ENCODE measurements at regions not wholly inside any gene's neighbourhood (a gene's known extent, or its start where the extent isn't known, plus 50 kb on each side); places are given as distances from the start of the nearest gene placed in this dataset.

DNA sequence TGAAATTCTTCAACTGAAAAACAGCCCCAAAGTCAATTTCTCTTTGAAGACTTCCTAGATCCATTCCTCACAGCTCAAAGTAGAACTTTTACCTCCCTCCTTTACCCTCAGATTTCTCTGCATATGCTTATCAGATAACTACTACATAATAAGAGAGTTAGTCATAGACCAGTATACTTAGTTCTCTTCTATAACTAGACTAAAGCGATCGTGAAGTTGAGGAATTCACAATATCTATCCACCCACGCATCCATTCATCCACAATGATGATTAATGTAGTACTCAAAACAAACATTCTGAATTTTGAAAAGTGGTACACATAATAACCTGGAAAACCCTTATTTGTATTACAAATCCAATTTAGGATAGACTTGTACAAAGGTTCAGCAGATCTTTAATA, 800.9 kb upstream of the TENM4 start:
- TF ChIP-seq, protein P1, sequence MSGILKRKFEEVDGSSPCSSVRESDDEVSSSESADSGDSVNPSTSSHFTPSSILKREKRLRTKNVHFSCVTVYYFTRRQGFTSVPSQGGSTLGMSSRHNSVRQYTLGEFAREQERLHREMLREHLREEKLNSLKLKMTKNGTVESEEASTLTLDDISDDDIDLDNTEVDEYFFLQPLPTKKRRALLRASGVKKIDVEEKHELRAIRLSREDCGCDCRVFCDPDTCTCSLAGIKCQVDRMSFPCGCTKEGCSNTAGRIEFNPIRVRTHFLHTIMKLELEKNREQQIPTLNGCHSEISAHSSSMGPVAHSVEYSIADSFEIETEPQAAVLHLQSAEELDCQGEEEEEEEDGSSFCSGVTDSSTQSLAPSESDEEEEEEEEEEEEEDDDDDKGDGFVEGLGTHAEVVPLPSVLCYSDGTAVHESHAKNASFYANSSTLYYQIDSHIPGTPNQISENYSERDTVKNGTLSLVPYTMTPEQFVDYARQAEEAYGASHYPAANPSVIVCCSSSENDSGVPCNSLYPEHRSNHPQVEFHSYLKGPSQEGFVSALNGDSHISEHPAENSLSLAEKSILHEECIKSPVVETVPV (CRISPR knock-in tag; IDR thresholded peaks at IDR 0.05) = no peak
- TF ChIP-seq OSR1 (CRISPR knock-in tag; IDR thresholded peaks at IDR 0.05) (no peak), TOX (CRISPR knock-in tag; IDR thresholded peaks at IDR 0.05; ENCODE audit: borderline replicate concordance) (no peak), ZNF8 (CRISPR knock-in tag; IDR thresholded peaks at IDR 0.05) (no peak), TCF4 (CRISPR knock-in tag; IDR thresholded peaks at IDR 0.05; ENCODE audit: borderline replicate concordance) (no peak)
- ATAC-seq = no peak

DNA sequence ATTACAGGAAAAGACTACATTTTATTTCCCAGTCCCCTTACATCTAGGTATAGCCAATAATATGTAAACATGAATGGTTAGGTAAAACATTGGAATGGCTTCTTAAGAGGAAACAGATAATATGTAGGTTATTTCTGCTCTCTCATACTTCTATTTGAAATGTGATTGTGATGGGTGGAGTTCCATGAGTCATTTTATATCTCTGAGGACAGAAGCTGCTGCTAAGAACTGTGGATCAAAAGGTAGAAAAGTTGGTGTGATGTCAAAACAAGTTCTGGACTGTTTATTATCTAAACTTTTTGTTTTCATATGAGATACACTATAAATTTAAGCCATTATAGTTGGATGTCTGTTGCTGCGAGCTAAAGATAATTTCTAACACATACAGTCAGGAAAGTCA, 799.4 kb upstream of the TENM4 start:
- no peak for ATAC-seq
- no peak for TF ChIP-seq SNAI2 (CRISPR knock-in tag; IDR thresholded peaks at IDR 0.05)
- TF ChIP-seq ESRRG (CRISPR knock-in tag; IDR thresholded peaks at IDR 0.05) = no peak
- TF ChIP-seq, protein P2, sequence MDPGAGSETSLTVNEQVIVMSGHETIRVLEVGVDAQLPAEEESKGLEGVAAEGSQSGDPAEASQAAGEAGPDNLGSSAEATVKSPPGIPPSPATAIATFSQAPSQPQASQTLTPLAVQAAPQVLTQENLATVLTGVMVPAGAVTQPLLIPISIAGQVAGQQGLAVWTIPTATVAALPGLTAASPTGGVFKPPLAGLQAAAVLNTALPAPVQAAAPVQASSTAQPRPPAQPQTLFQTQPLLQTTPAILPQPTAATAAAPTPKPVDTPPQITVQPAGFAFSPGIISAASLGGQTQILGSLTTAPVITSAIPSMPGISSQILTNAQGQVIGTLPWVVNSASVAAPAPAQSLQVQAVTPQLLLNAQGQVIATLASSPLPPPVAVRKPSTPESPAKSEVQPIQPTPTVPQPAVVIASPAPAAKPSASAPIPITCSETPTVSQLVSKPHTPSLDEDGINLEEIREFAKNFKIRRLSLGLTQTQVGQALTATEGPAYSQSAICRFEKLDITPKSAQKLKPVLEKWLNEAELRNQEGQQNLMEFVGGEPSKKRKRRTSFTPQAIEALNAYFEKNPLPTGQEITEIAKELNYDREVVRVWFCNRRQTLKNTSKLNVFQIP (CRISPR knock-in tag; IDR thresholded peaks at IDR 0.05; ENCODE audit: borderline replicate concordance, low read depth) = no peak
- no peak for TF ChIP-seq OSR1 (CRISPR knock-in tag; IDR thresholded peaks at IDR 0.05)
- TF ChIP-seq ARNTL (CRISPR knock-in tag; IDR thresholded peaks at IDR 0.05; ENCODE audit: borderline replicate concordance, low read depth) = no peak

DNA sequence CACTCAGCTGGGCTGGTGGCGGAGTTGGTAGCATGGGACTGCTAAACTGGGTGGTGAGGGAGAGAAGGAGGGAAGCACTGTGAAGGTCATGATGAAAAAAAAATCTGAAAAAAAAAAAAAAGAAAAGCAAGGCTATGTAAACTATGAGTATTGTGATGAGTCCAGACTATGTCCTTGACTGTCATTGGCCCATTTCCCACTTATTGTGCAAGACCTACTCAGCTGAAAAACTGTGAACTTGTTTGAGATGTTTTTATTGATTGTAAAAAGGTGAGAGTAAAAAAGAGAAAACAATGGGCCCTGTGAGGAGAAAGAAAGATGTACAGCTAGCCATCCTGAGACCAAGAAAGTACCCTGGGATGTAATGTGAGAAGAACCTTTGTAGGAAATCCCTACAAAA, 798.4 kb upstream of the TENM4 start:
- no peak for ATAC-seq
- TF ChIP-seq ZNF70 (CRISPR knock-in tag; IDR thresholded peaks at IDR 0.05) (no peak), ISL1 (CRISPR knock-in tag; IDR thresholded peaks at IDR 0.05) (no peak)
- TF ChIP-seq, protein P3, sequence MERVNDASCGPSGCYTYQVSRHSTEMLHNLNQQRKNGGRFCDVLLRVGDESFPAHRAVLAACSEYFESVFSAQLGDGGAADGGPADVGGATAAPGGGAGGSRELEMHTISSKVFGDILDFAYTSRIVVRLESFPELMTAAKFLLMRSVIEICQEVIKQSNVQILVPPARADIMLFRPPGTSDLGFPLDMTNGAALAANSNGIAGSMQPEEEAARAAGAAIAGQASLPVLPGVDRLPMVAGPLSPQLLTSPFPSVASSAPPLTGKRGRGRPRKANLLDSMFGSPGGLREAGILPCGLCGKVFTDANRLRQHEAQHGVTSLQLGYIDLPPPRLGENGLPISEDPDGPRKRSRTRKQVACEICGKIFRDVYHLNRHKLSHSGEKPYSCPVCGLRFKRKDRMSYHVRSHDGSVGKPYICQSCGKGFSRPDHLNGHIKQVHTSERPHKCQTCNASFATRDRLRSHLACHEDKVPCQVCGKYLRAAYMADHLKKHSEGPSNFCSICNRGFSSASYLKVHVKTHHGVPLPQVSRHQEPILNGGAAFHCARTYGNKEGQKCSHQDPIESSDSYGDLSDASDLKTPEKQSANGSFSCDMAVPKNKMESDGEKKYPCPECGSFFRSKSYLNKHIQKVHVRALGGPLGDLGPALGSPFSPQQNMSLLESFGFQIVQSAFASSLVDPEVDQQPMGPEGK (CRISPR knock-in tag; IDR thresholded peaks at IDR 0.05; ENCODE audit: borderline replicate concordance) = no peak

DNA sequence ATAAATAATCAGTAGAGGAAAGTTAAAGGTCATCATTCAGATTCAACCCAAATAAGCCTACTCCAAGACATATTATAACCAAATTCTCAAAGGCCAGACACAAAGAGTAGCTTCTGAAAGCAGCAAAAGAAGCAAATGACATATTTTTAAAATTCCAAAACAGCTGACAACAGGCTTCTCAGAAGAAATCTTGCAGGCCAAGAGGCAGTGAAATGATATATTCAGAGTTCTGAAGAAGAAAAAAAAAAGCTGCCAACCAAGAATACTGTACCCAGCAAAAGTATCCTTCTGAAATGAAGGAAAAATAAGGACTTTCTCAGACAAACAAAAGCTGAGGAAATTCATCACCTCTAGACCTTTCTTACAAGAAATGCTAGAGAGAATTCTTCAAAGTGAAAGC, 787.1 kb upstream of the TENM4 start:
- TF ChIP-seq RARB (CRISPR knock-in tag; IDR thresholded peaks at IDR 0.05) = no peak
- TF ChIP-seq, protein P3 (CRISPR knock-in tag; IDR thresholded peaks at IDR 0.05; ENCODE audit: borderline replicate concordance) = no peak
- TF ChIP-seq ZNF70 (CRISPR knock-in tag; IDR thresholded peaks at IDR 0.05) = no peak
- TF ChIP-seq TOX (CRISPR knock-in tag; IDR thresholded peaks at IDR 0.05; ENCODE audit: borderline replicate concordance) = no peak
- TF ChIP-seq ISL1 (CRISPR knock-in tag; IDR thresholded peaks at IDR 0.05) = no peak
- TF ChIP-seq PPARA (CRISPR knock-in tag; IDR thresholded peaks at IDR 0.05; ENCODE audit: borderline replicate concordance) = no peak
- TF ChIP-seq ARNTL (CRISPR knock-in tag; IDR thresholded peaks at IDR 0.05; ENCODE audit: borderline replicate concordance, low read depth) = no peak
- TF ChIP-seq, protein P2 (CRISPR knock-in tag; IDR thresholded peaks at IDR 0.05; ENCODE audit: borderline replicate concordance, low read depth) = no peak
- TF ChIP-seq, protein P4, sequence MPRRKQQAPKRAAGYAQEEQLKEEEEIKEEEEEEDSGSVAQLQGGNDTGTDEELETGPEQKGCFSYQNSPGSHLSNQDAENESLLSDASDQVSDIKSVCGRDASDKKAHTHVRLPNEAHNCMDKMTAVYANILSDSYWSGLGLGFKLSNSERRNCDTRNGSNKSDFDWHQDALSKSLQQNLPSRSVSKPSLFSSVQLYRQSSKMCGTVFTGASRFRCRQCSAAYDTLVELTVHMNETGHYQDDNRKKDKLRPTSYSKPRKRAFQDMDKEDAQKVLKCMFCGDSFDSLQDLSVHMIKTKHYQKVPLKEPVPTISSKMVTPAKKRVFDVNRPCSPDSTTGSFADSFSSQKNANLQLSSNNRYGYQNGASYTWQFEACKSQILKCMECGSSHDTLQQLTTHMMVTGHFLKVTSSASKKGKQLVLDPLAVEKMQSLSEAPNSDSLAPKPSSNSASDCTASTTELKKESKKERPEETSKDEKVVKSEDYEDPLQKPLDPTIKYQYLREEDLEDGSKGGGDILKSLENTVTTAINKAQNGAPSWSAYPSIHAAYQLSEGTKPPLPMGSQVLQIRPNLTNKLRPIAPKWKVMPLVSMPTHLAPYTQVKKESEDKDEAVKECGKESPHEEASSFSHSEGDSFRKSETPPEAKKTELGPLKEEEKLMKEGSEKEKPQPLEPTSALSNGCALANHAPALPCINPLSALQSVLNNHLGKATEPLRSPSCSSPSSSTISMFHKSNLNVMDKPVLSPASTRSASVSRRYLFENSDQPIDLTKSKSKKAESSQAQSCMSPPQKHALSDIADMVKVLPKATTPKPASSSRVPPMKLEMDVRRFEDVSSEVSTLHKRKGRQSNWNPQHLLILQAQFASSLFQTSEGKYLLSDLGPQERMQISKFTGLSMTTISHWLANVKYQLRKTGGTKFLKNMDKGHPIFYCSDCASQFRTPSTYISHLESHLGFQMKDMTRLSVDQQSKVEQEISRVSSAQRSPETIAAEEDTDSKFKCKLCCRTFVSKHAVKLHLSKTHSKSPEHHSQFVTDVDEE (CRISPR knock-in tag; IDR thresholded peaks at IDR 0.05) = no peak
- TF ChIP-seq ZFP30 (CRISPR knock-in tag; IDR thresholded peaks at IDR 0.05) = no peak
- TF ChIP-seq, protein P1 (CRISPR knock-in tag; IDR thresholded peaks at IDR 0.05) = no peak
- no peak for TF ChIP-seq ZNF8 (CRISPR knock-in tag; IDR thresholded peaks at IDR 0.05)
- no peak for ATAC-seq

Data from SK-N-SH treated with all-trans-retinoic acid at 6 μM for 48 hours (cell line).